ENCODE measurements at regions not wholly inside any gene's neighbourhood (a gene's known extent, or its start where the extent isn't known, plus 50 kb on each side); places are given as distances from the start of the nearest gene placed in this dataset.

DNA sequence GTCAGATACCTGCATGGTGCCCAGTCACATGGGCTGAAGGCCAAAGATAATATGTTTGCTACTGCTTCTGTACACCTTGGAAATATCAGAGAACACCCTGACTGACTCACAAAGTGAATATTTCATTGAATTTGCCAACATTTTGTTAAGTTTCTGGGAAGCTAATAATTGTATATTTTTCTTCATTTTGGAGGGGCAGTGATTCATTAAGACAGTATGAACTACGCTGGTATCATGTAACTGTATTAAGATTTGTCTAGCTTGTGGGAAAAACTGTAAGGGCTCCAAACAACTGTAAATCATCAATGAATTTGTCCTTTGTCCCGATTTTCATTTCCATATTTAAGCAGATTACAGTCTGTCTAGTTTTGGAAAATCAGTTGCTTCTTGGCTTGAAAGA lies 102.3 kb upstream of the CCN2 start:
- no peak for TF ChIP-seq CTCF (IDR thresholded peaks at IDR 0.05; ENCODE audit: extremely low read depth, insufficient read depth, missing control alignments)
- in situ Hi-C loops (cut with MboI; ENCODE audit: low pct_unique_long_range_greater_than_20kb, low sequenced_read_pairs, unreplicated experiment) = no loop called here
- no peak for DNase-seq (ENCODE audit: low spot score)

DNA sequence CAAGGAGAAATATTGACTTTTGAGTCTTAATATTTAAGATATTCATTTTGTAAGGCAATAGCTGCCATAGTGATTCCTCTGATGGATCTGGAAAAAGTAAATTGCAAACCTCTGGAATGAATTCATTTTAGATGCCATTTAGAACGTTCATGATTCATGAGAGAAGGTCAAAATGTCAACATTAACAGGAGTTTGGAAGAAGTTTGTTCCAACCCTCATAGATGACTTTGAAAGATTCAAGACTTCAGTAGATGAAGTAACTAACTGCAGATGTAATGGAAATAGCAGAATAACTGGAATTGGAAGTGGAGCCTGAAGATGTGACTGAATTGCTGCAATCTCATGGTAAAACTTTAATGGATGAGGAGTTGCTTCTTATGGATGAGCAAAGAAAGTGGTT lies 100.9 kb upstream of the CCN2 start:
- in situ Hi-C loops (cut with MboI; ENCODE audit: low pct_unique_long_range_greater_than_20kb, low sequenced_read_pairs, unreplicated experiment) = no loop called here
- DNase-seq (ENCODE audit: low spot score) = no peak
- TF ChIP-seq CTCF (IDR thresholded peaks at IDR 0.05; ENCODE audit: extremely low read depth, insufficient read depth, missing control alignments) = no peak

GRCh38 chr6:132045877-132046276 lies 94.7 kb upstream of the CCN2 start:
- in situ Hi-C loops (cut with MboI; ENCODE audit: low pct_unique_long_range_greater_than_20kb, low sequenced_read_pairs, unreplicated experiment) = no loop called here
- TF ChIP-seq CTCF (IDR thresholded peaks at IDR 0.05; ENCODE audit: extremely low read depth, insufficient read depth, missing control alignments) = no peak
- DNase-seq (ENCODE audit: low spot score) = no peak

DNA sequence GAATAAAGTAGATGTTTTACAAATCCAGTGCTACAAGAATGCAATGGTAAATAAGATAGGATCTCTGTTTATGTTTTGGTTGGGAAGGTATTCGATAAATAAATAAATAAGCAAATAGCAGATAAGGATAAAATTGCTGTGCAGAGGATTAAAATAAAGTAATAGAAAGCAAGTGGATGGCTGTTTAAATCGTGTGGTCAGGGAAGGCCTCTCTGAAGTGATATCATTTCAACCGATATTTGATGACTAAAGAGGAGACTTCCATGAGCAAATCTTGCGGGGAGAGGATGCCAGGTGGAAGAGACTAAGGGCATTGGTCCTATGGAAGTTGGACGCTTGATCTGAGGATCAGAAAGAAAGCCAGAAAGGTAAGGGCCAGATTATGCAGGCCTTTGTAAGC lies 92.0 kb upstream of the CCN2 start:
- no peak for DNase-seq (ENCODE audit: low spot score)
- in situ Hi-C loops (cut with MboI; ENCODE audit: low pct_unique_long_range_greater_than_20kb, low sequenced_read_pairs, unreplicated experiment) = no loop called here
- TF ChIP-seq CTCF (IDR thresholded peaks at IDR 0.05; ENCODE audit: extremely low read depth, insufficient read depth, missing control alignments) = no peak

- in situ Hi-C loops (cut with MboI; ENCODE audit: low pct_unique_long_range_greater_than_20kb, low sequenced_read_pairs, unreplicated experiment) = no loop called here
- TF ChIP-seq CTCF (IDR thresholded peaks at IDR 0.05; ENCODE audit: extremely low read depth, insufficient read depth, missing control alignments) = no peak
These were observed 90.5 kb upstream of the CCN2 start for GRCh38 chr6:132041706-132042105.

GRCh38 chr6:132028029-132028428 lies 76.9 kb upstream of the CCN2 start:
- DNase-seq (ENCODE audit: low spot score) = no peak
- in situ Hi-C loops (cut with MboI; ENCODE audit: low pct_unique_long_range_greater_than_20kb, low sequenced_read_pairs, unreplicated experiment) = no loop called here
- TF ChIP-seq CTCF (IDR thresholded peaks at IDR 0.05; ENCODE audit: extremely low read depth, insufficient read depth, missing control alignments) = no peak

More at GRCh38 chr6:132041706-132042105, 90.5 kb upstream of the CCN2 start:
- DNase-seq (ENCODE audit: low spot score) = no peak

DNA sequence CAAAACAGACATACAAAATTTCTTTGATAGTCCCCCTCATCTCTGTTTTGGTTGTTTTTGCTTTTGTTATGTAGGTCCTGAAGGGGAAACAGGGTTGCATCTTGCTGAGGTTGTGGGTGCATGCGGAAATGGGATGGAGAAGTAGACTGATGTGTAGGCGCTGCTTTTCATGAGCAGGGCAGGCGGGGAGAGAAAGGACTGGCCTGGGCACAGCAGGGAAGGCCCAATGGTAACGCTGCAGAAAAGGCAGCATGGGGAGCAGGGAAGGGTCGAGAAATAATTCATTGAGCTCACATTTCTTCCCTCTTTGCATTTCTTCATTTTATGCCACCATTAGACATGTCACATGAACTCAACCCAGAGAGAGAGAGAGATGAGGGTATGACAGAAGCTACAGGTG lies 74.3 kb upstream of the CCN2 start:
- DNase-seq (ENCODE audit: low spot score) = no peak
- TF ChIP-seq CTCF (IDR thresholded peaks at IDR 0.05; ENCODE audit: extremely low read depth, insufficient read depth, missing control alignments) = no peak
- in situ Hi-C loops (cut with MboI; ENCODE audit: low pct_unique_long_range_greater_than_20kb, low sequenced_read_pairs, unreplicated experiment) = no loop called here
